AG04450 (cell line): ENCODE measurements at regions not wholly inside any gene's neighbourhood (a gene's known extent, or its start where the extent isn't known, plus 50 kb on each side); places are given as distances from the start of the nearest gene placed in this dataset.

Experiments
- CTCF ChIA-PET: fragments of 300-600, 350-600 bp; formaldehyde crosslinking; extraction: SDS; loops from one replicate; lab custom pipeline; 2022; ENCODE audit warnings: antibody characterized with exemption, inconsistent platforms; lab: Charles Lee
- POLR2A ChIA-PET: fragments of 350-600 bp; formaldehyde crosslinking; extraction: SDS; loops from one replicate; lab custom pipeline; 2021; ENCODE audit warnings: antibody characterized with exemption, inconsistent platforms; lab: Yijun Ruan, JAX
- DNase-seq: peaks from one replicate; pipeline ENCODE4 v3.0.0-alpha.2; 2011; ENCODE audit warnings: low read depth, low spot score
- H3K27ac ChIP-seq: one replicate; pipeline ENCODE4 v1.5.1; 2012; ENCODE audit warnings: low read depth, low read length, control low read depth
- H3K27me3 ChIP-seq: one replicate; pipeline ENCODE4 v1.6.0; 2012; ENCODE audit warnings: low read length; ENCODE audit not compliant: control insufficient read depth, insufficient read depth
- H3K4me3 ChIP-seq: 2 replicates; pipeline ENCODE4 v1.5.1; 2011; ENCODE audit warnings: mild to moderate bottlenecking, low read depth, low read length, control low read depth
- H3K9me3 ChIP-seq: 2 replicates; pipeline ENCODE4 v1.5.1; 2012; ENCODE audit warnings: low read length; ENCODE audit not compliant: control insufficient read depth, insufficient read depth
- CTCF ChIP-seq: IDR thresholded peaks from 2 replicates; pipeline ENCODE4 v1.5.1; 2011; ENCODE audit warnings: low read depth, low read length, control low read depth, inconsistent platforms

- DNase-seq = no peak
- no peak overlapping the region for H3K4me3 ChIP-seq
- no peak for TF ChIP-seq CTCF
- no peaks in the 10 kb centered on the region for H3K27me3 ChIP-seq
- ChIA-PET CTCF (interaction anchor here (0.7 to 1.3 kb wide), 2 partner anchors 207 to 506 kb away, joined by 3 to 4 read pairs; no protein-coding TSS in a partner anchor), POLR2A (no interaction called here)
- H3K27ac ChIP-seq = no peak overlapping the region
- H3K9me3 ChIP-seq = no peaks in the 10 kb centered on the region
Observed at GRCh38 chr5:67453111-67453905, 256.7 kb upstream of the CD180 start.

- no peak overlapping the region for H3K4me3 ChIP-seq
- no peaks in the 10 kb centered on the region for H3K27me3 ChIP-seq
- CTCF ChIA-PET = no interaction called here
- no peaks in the 10 kb centered on the region for H3K9me3 ChIP-seq
- no peak for DNase-seq
- POLR2A ChIA-PET = no interaction called here
- TF ChIP-seq CTCF = no peak
- no peak overlapping the region for H3K27ac ChIP-seq
Observed at GRCh38 chr5:67451640-67452279, 255.2 kb upstream of the CD180 start.

GRCh38 chr5:67447732-67448131 is 251.1 kb upstream of the CD180 start:
- no peak for DNase-seq
- POLR2A ChIA-PET = no interaction called here
- Histone ChIP-seq H3K27me3 (no peaks in the 10 kb centered on the region), H3K4me3 (no peak overlapping the region), H3K9me3 (no peaks in the 10 kb centered on the region), H3K27ac (no peak overlapping the region)
- CTCF ChIA-PET = no interaction called here
- no peak for TF ChIP-seq CTCF

GRCh38 chr5:67437905-67438845 is 241.6 kb upstream of the CD180 start:
- ChIA-PET CTCF (no interaction called here), POLR2A (no interaction called here)
- no peak overlapping the region for H3K4me3 ChIP-seq
- DNase-seq = no peak
- no peaks in the 10 kb centered on the region for H3K9me3 ChIP-seq
- TF ChIP-seq CTCF = no peak
- no peaks in the 10 kb centered on the region for H3K27me3 ChIP-seq
- H3K27ac ChIP-seq = no peak overlapping the region
